ENCODE measurements at regions not wholly inside any gene's neighbourhood (a gene's known extent, or its start where the extent isn't known, plus 50 kb on each side); places are given as distances from the start of the nearest gene placed in this dataset.
A peak's percentile ranks its signal among the peaks of the same experiment; 100 is the strongest.

DNA sequence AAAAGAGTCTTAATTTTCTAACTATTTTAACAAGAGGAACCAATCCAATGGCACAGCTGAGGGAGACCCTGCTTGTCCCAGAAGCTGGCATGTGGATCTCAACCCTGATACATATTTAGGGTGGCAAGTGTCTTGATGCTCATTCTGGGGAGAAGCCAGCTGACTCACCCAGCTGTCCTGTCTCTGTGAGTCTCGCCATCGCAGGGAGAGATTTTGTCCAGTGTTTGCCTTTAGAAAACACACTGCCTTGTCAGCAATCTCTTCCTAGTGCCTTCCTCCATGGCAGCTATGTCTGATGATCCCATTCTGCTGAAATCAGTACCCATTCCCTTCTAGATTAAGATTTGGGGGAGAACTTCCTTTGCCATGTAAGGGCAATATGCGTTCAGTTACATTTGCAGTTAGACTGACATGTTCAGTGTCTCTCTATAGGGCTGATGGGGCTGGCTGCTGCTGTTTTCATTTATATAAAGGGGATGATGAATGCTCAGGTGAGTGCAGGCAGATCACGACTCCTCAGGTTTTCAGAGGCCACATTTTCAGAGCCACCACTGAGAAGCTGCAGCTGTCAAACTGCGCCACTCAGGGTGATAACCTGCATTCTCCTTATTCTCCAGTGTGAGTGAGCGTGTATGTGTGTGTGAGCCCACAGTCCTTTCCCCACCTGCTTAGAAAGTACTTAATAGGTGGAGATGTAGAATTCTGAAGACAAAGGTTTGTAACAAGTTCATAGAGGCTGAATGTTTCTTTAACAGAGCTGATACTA lies 217.0 kb downstream of the GAS1 start:
- DNase-seq (ENCODE audit: low spot score), result no peak

DNA sequence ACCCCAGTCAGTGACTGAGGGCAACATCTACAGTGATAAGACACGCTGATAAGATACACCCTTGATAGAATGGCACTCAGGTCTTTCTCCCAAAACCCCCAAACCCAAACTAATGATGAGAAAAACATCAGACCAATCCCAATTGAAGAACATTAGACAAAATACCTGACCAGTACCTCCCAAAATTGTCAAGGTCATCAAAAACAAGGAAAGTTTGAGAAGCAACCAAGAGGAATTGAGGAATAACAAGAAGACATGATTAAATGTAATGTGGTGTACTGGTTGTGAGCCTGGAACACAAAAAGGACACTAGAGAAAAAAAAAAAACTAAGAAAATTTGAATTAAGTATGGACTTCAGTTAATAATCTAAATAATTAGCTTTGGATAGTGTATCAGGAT lies 222.8 kb downstream of the GAS1 start:
- DNase-seq (ENCODE audit: low spot score), result no peak

DNA sequence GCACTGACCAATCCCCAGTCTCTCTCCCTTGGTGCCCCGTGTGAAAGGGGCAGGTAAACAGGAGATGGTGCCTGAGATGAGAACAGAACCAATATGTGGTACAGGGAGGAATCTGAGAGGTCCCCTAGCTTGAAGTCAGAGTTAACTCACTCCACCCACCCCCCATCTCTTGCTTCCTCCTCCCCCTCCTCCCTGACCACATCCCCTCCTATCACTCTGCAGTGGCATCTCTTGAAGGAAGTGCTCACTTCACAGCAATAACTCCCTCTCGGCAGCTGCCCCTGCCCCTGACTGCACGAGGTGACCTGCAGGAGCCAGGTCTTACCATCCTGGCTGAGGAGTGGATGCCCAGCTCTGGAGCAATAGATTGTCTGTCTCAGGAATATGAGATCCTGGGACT lies 224.0 kb downstream of the GAS1 start:
- no peak for DNase-seq (ENCODE audit: low spot score)

DNA sequence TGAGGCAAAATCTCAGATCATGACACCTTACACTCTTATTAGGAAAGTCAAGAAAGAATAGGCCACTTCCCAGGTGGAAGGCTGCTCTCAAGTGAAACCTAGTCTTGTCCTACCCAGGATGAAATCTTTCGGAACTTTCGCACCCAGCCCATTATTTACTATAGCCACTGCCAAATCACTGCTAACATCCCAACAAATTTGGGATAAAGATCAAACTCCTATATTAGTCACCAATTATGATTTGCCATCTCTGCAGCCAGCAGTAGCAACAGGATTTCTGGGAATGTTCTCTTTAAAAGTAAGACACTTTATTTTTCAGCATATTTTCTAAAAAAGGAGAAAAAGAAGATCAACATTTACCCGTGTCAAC lies 224.6 kb downstream of the GAS1 start:
- DNase-seq (ENCODE audit: low spot score), result no peak

DNA sequence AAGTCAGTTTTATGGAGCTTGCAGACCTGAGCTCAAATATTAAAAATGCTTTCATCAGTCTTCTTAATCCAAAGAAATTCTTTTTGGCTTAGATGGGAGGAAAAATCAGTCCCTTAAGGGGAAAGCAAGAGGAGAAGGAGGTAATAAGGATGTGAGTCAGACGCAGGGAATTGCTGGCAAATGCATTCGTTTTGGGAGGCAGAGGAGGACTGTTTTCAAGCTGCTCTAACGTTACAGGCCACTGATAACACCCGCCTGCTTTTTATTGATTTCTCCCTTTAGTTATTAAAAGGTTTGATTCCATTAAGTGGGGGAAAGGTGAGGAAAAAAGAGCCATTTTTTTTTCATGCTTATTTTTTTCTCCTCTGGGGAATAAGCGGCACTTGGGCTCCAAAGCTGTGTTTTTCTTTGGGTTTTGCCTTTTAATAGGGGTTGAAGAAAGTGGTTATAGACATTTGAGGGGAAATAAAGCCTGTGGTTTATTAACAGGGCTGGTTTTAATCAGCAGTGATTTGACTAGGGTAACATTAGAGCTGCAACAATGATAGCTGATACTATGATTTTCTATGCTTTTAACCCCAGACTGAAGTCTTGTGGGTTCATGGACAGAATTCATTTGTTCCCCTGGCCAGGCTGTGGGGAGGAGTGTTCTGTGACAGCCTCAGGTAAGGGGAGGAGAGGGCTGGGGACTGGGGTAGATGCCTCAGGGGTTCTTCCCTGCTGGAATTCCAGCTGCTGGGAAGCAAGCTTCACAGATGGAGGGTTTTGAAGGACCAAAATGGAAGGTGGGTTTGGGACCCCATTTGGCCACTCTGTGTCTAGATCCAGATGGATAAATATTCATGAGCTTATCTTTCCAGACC lies 225.2 kb downstream of the GAS1 start:
- peak; percentile 85 for DNase-seq (ENCODE audit: low spot score)

DNA sequence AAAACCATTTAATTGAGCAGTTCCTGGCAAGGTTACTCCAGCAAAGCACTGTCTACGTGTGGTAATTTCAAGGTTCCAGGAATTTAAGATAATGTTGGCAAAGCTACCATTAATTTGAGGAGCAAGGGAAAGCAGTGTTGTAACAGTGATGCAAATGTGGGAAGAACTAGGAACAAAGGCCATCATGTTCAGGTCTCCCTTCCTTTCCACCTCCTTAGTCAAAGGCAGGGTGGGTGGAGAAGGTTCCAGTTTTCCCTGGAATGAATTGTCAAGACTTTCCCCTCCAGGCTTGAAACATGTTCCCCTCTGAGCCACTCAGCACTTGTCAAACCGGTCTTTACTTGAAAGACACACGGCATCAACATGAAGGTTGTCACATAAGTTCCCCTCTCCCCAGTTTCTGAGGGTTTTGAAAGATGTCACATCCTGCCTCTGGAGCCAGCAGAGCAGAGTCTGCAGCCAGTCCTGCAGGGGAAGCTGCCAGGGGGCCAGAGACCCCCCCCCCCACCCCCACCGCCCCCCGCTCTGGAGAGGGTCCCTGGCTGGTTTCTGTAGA lies 226.0 kb downstream of the GAS1 start:
- DNase-seq (ENCODE audit: low spot score), result no peak

DNA sequence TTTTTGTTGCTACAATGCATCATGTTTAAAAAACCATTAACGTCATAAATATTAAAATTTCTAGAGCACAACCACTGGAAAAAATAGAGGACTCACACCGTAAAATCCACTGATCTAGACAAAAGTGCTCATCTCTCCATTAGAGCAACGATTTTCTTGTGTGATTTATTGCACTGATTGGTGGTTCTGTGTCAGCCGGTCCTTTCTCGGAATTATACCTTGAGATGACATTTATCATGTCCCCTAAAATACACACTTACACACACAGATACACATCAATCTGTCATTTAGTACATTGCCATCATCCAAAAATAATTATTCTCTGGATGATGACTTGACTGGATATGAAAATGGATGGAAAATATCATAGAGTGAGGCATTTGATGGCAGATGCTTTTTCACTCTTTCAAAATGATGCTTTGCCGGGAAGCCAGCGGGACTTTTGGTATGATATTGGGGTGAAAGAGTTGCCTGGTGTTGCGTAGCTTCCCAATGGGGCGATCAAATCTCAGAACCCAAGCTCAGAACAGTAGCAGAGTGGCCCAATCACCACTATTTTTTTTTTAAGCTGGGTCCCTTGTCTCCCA lies 226.6 kb downstream of the GAS1 start:
- DNase-seq (ENCODE audit: low spot score), result no peak

DNA sequence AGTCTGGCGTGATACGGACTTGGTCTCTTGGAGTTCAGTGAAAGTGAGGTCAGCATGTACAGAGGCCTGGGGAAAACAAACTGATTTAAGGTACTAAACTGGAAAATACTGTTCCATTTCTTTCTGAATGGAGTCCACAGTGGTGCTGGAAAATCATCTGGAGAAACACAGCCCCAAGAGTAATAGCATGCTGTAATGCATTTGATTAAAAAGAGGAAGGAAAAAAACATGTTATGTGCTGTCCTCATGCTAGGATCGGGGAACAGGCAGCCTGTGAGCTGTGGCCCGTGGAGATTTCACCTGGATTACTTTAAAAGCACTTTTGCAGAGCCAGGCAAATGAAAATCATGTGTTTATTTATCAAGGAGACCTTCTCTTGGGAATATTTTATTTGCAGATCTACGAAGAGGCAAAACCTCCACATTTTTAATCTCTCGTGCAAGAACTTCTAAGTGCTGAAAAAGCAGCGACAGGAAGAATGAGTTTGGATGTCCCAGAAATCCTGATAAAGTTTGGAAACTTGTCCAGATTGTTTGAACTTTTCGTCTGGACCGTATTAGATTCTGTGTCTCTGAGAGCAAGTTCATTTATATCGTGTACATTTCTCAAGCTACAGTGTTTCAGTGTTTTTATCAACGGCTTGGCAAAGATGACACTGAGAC lies 228.8 kb downstream of the GAS1 start:
- DNase-seq (ENCODE audit: low spot score), result no peak

DNA sequence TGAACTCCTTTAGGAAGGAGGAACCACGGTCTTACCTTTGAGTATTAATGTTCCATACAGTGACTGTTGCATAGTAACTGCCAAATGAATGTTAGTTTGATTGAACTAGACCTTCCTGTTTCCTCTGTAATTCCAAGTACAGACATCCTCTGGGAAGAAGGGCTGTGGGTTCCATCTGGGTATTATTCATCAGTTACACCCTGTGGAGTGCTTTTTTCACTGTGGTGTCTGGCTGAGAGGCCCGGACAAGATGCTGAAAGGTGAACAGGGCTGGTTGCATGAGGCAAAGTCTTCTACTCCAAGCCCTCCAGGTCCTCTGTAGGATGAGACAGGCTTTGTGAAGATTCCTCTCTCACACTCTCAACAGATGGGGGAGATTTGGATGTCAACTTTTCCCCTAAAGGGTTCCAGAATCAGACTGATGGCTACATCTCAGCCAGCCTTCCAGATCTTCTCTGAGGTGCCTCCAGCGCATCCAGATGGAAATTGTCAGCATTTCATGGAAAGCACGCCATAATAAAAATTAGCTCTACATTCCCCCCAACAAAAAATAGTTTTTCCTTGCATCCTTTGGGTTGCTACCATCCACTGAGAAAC lies 230.9 kb downstream of the GAS1 start:
- no peak for DNase-seq (ENCODE audit: low spot score)

DNA sequence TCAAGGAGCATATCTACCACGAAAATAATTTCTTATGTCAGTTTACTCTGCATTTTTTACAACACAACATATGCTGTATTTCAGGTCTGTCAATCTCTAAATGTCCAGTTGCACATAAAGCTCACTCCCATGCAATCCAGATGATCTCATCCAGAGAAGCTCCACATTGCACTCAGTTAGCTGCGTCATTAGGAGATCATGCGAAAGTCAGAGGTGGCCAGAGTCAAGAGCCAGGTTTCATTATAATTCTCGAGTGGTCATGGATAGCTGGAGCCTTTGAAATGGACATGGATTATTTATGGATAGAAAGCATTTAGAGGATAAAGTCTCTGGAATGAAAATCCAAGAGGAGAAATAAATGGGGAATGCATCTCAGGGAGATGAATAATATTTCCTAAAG lies 232.3 kb downstream of the GAS1 start:
- peak; percentile 67 for DNase-seq (ENCODE audit: low spot score)

DNA sequence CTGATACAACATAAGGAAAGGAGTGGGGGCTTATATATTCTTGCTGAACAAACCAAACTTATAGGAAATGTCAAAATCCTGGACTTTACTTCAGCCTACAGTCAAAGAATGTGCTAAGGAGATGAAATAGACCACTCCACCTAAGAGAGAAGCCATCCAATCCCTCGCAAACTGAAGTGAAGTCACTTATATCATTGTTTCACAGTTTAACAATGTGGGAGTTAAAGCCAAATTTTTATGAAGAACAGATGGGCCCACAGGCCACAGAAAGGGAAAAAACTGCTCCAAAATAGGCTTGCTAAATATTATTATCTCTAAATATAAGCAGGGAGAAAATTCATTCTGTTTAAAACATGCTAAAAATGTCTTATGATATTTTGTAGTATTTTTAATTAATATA lies 233.3 kb downstream of the GAS1 start:
- peak; percentile 67 for DNase-seq (ENCODE audit: low spot score)

DNA sequence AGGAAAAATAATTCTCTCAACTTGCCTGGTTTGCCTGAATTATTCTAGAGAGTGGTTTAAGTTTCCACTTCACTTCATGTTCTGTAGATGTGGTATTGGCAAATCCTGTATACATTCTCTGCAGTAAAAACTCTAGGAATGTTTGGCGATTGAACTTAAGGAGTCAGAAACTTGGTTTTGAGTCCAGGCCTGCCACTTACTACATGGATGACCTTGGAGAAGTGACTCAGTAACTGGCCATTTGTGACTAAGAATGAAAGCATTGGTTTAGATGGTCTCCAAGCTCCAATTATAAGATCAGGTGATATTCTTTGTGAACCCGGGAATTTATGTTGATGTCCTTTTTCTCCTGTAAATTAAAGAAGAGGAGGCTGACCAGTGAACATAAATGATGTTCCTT lies 233.8 kb downstream of the GAS1 start:
- no peak for DNase-seq (ENCODE audit: low spot score)

DNA sequence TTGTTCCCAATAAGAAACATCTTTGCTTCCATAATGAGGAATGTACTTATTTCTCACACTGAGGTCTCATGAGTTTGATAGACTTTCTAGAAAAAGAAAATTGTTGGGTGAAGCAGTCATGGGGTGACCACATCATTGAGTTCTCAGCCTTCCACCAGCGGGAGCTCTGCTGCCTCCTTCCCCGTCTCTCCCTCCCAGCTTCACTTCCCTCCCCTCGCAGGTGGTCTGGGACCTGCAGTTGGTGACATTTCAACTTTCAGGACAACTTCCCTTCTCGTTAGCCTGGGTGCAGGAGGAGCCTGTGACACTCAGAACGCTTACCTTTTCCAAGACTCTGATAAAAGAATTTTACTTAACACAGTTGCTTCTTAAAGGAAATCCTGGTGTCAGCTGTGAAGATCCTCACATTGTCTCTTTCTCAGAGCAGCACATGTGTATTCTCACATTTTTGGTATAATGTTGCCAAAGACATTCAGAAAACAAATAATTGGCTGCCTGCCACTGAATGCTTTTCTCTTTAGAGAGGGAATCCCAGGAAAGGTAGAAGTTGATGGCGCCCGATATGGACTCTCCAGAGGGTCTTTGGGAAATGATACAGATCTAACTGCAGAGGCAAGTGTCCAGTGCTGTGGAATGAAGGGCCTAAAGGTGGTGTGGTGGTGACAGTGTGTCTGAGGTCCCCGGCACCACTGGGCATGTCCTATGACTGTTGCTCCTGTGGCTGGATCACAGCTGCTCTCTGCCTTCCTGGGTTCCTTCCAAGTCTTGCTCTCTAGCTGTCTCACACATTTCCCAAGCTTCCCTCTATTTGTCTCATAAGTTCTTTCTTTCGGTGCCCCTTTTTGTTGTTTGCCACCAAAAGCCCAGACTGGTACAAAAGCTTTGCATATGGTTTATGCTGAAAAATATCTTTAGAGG lies 238.1 kb downstream of the GAS1 start:
- DNase-seq (ENCODE audit: low spot score), result peak; percentile 65

DNA sequence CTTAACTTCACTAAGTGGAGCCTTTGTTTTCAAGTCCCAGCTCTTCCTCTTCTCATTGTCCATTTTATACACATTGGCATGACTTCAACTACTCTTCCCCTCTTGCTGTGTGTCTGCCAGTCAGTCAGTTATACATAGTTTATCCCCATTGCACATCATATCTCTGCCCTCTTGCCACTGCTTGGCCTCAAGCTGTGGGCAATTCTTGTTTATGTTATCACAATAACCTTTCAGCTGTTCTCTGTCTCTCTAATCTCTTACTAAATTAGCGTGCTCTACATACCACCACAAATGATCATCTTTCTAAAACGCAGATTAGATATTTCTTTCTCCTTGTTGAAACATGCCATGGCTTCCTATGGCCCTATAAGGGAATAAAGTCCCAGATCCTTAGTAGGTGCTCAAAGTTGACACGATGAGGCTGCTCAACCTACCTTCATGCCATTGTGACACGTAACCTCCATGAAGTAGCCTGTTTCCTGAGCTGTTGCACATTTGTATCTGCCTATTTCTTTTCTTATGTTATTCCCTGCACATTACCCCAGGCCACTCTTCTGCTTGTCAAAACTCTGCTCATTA lies 239.3 kb downstream of the GAS1 start:
- no peak for DNase-seq (ENCODE audit: low spot score)

DNA sequence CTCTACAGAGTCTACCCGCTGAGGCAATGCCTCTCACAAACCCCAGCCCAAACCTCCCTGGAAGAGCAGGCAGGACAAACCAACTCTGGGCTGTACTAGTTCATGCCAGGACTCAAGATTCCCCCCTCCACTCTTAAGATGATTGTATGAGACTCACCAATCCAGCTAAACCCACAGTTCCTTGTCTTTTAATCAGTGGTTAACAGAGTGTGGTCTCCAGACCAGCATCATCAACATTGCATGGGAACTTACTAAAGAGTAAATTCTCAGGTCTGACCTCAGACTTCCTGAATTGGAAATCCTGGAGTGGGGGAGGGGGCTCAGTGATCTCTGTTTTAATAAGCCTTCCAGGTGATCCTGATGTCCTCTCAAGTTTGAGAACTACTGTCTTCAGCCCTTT lies 240.9 kb downstream of the GAS1 start:
- no peak for DNase-seq (ENCODE audit: low spot score)

DNA sequence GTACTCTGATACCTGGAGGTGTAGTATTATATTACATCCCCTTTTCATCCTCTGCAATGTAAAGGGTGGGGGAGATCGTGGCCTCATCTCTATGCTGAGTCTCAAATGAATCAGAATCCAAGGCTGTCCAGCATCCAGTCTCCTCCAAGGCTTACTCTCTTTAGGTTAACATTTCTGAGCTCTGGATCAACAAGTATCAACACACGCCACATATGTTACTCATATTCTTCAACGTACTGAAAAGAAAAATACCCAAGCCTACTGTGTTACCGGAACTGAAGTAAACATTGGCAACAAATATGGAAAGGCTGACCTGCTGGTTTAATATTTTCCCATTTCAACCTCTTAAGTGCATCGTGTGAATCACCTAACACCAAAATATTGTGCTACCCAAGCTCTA lies 241.8 kb downstream of the GAS1 start:
- no peak for DNase-seq (ENCODE audit: low spot score)

DNA sequence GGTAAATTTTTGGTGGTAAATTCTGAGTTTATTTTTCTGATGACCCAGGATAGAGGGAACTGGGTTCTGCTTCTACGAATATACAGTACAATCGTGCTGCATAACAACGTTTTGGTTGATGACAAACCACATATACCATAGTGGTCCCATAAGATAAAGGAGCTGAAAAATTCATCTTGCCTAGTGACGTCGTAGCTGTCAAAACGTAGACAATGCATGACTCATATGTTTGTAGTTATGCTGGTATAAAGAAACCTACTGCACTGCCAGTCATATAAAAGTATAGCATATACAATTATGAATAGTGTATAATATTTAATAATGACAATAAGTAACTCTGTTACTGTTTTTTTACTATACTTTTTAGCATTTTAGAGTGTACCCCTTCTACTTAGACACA lies 244.0 kb downstream of the GAS1 start:
- DNase-seq (ENCODE audit: low spot score), result no peak

DNA sequence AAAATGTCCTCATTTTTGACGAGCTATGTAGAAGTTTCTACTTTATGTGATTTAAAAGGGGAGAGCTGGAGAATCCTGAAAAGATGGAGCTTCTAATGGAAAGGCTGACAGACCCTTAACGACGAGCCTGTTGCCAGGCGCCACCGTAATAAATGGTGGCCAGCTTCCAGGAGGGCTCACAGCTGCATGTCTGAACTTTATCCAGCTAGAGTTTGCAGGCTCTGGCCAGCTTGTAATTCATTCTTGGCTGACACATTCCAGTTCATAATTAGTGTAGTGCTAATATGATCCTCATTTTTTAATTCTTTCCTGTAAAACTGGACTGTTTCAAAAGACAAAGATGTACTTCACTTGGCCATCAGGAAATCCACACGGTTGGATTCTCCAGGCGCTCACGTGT lies 246.7 kb downstream of the GAS1 start:
- DNase-seq (ENCODE audit: low spot score), result peak; percentile 73

DNA sequence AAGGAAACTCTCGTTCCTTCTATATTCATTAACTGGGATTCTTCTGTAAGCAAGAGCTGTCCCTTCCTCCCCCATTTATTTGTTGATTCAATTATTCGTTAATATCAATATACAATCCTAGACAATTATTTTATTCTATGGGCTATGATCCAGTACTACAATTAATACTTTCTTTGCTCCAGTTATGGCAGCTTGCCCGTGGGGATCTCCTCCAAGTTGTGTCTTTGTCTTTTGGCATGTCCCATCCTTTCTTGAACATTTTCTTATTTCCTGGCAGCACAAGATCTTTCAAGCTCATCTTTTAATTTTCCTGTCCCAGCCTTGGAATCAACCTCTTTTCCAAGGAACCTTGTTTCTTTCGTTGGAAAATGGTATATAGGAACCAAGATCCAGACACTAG lies 249.3 kb downstream of the GAS1 start:
- no peak for DNase-seq (ENCODE audit: low spot score)

DNA sequence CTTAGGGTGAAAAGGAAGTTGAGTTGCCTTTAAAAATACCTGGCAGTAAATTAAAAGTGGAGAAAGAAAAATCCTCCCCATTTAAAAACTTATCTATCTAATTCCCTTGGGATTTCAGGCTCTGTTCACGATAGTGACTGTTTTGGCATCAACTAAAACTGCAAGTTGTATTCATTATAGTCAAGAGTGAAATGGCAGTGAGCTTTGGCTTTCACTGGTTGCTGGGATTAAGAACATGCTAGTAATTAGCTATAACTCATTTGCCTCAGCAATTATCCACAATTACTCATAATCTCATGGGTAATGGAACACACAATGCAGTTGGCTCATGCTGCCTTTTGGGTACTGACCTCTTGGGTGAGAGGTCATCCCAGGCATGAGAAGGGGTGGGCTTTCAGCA lies 250.1 kb downstream of the GAS1 start:
- DNase-seq (ENCODE audit: low spot score), result no peak

Measured in AG08395 (cell line).